ENCODE measurements at regions not wholly inside any gene's neighbourhood (a gene's known extent, or its start where the extent isn't known, plus 50 kb on each side); places are given as distances from the start of the nearest gene placed in this dataset.
"Not testable (repeated sequence)": the region's sequence is repeated elsewhere in the genome, so short reads cannot be mapped to it uniquely, and the experiment has no call there.

- TF ChIP-seq ZNF10 (tag by site-specific recombination; IDR thresholded peaks at IDR 0.05); ZNF366 (tag by site-specific recombination; conservative IDR thresholded peaks at IDR 0.05); CTCF (tag by site-specific recombination; IDR thresholded peaks at IDR 0.05): not testable (repeated sequence)
These were observed 167.8 kb upstream of the FGF16 start for GRCh38 chrX:77279373-77279772.
